ENCODE measurements at regions not wholly inside any gene's neighbourhood (a gene's known extent, or its start where the extent isn't known, plus 50 kb on each side); places are given as distances from the start of the nearest gene placed in this dataset.

GRCh38 chr10:71062156-71062555 is 150.2 kb upstream of the UNC5B start:
- intact Hi-C loops (cut with DNase I, micrococcal nuclease): no loop called here
- H3K4me1 ChIP-seq (ENCODE audit: low read depth): no peaks in the 10 kb centered on the region
- no peaks in the 10 kb centered on the region for H3K36me3 ChIP-seq (ENCODE audit: low read depth)
- no peak overlapping the region for H3K4me3 ChIP-seq
- no peaks in the 10 kb centered on the region for H3K9me3 ChIP-seq
- ATAC-seq (no peak), DNase-seq (no peak)
- TF ChIP-seq CTCF (IDR thresholded peaks at IDR 0.05): no peak

- H3K9me3 ChIP-seq: no peaks in the 10 kb centered on the region
- DNase-seq: no peak
- H3K4me1 ChIP-seq (ENCODE audit: low read depth): no peaks in the 10 kb centered on the region
- no peak overlapping the region for H3K4me3 ChIP-seq
- ATAC-seq: no peak
- H3K36me3 ChIP-seq (ENCODE audit: low read depth): no peaks in the 10 kb centered on the region
- intact Hi-C loops (cut with DNase I, micrococcal nuclease): no loop called here
- no peak for TF ChIP-seq CTCF (IDR thresholded peaks at IDR 0.05)
Observed at GRCh38 chr10:71063401-71063800, 149.0 kb upstream of the UNC5B start.

DNA sequence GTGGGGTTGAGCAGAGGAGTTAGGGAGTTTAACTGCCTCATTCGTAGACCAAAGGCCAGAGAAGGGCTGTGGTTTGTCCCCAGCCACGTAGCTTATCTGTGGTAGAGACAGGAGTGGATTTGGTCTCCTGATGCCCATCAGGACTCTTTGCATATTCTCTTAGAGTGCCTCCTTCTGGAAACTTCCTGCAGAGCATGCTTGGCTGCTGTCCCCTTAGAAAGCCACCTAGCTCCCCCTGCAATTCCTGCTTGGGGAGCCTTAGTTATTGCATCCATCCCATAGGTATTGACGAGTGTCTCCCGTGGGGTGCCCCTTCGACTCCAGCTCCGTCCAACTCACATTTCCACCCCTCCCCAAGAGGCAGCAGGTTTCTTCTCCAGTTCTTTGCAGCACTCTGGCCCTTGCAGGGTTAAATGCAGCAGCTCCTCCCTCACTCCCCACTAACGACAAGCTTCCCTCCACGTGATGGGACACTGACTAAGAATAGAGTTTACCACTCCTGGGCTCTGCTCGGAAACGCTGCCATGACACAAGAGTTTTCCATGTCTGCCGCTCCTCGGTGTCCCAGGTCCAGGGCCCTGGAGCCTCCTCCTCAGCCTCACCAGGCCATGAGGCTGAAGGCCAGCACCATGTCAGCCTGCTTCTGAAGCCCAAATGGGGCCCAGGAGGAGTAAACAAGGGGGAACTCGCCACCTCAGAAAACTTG is 147.8 kb upstream of the UNC5B start:
- DNase-seq (no peak), ATAC-seq (no peak)
- Histone ChIP-seq H3K9me3 (no peaks in the 10 kb centered on the region), H3K4me3 (no peak overlapping the region), H3K4me1 (ENCODE audit: low read depth) (no peaks in the 10 kb centered on the region), H3K36me3 (ENCODE audit: low read depth) (no peaks in the 10 kb centered on the region)
- intact Hi-C loops (cut with DNase I, micrococcal nuclease): no loop called here
- no peak for TF ChIP-seq CTCF (IDR thresholded peaks at IDR 0.05)

GRCh38 chr10:71065659-71066058 is 146.7 kb upstream of the UNC5B start:
- no peak for TF ChIP-seq CTCF (IDR thresholded peaks at IDR 0.05)
- Histone ChIP-seq H3K4me3 (no peak overlapping the region), H3K9me3 (no peaks in the 10 kb centered on the region), H3K4me1 (ENCODE audit: low read depth) (no peaks in the 10 kb centered on the region), H3K36me3 (ENCODE audit: low read depth) (no peaks in the 10 kb centered on the region)
- DNase-seq: no peak
- intact Hi-C loops (cut with DNase I, micrococcal nuclease): no loop called here
- no peak for ATAC-seq

DNA sequence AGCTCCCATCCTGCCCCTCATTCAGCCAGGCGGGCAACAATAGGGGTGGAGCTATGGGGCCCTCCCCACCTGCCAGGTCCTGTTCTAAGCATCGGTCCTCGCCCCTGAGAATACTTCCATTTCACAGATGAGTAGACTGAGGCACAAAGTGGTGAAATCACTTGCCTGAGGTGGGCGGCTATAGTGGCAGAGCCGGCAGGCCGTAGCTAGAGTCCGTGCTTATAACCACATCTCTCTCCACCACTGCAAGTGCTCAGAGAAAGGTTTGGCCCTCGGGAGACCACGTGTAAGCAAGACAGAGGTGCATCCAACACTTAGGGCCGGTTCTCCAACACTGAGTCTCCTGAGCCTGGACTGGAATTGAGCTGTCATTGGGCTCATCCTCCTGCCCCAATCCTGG is 145.8 kb upstream of the UNC5B start:
- no peaks in the 10 kb centered on the region for H3K9me3 ChIP-seq
- H3K4me3 ChIP-seq: no peak overlapping the region
- ATAC-seq (no peak), DNase-seq (no peak)
- H3K36me3 ChIP-seq (ENCODE audit: low read depth): no peaks in the 10 kb centered on the region
- intact Hi-C loops (cut with DNase I, micrococcal nuclease): no loop called here
- no peak for TF ChIP-seq CTCF (IDR thresholded peaks at IDR 0.05)
- H3K4me1 ChIP-seq (ENCODE audit: low read depth): no peaks in the 10 kb centered on the region
